ENCODE measurements at regions not wholly inside any gene's neighbourhood (a gene's known extent, or its start where the extent isn't known, plus 50 kb on each side); places are given as distances from the start of the nearest gene placed in this dataset.

GRCh38 chr5:36371366-36371765, 69.7 kb upstream of the RANBP3L start:
- Histone ChIP-seq H3K27ac (ENCODE audit: control insufficient read depth, insufficient read depth, low read length) (no peak overlapping the region), H3K27me3 (ENCODE audit: control insufficient read depth, extremely low read depth, insufficient read depth, low read length) (no peaks in the 10 kb centered on the region), H3K9ac (ENCODE audit: control insufficient read depth, extremely low read depth, insufficient read depth, low read length) (no peak overlapping the region), H3K4me2 (ENCODE audit: control insufficient read depth, extremely low read depth, insufficient read depth, low read depth, low read length) (no peak overlapping the region), H4K20me1 (ENCODE audit: control insufficient read depth, extremely low read depth, insufficient read depth, low read length) (no peaks in the 10 kb centered on the region), H2AFZ (ENCODE audit: control insufficient read depth, low read length) (no peak overlapping the region), H3K9me1 (ENCODE audit: control insufficient read depth, extremely low read depth, insufficient read depth, low read length) (no peaks in the 10 kb centered on the region), H3K4me3 (ENCODE audit: control insufficient read depth in 2 of 3, extremely low read depth in 1 of 3, insufficient read depth in 2 of 3, low read depth in 1 of 3, low read length in 3 of 3) (no peak overlapping the region), H3K9me3 (ENCODE audit: control insufficient read depth, low read depth, low read length) (no peaks in the 10 kb centered on the region), H3K4me1 (ENCODE audit: control insufficient read depth, extremely low read depth, insufficient read depth, low read length) (peaks cover 14% of the 10 kb centered on the region), H3K79me2 (ENCODE audit: control insufficient read depth, insufficient read depth, low read length) (no peaks in the 10 kb centered on the region), H3K36me3 (ENCODE audit: control insufficient read depth in 2 of 2, extremely low read depth in 1 of 2, insufficient read depth in 2 of 2, low read length in 2 of 2) (no peaks in the 10 kb centered on the region)
- DNase-seq (ENCODE audit: low read depth, low spot score), result no peak
- dilution Hi-C loops (cut with MboI; ENCODE audit: extremely low pct_ligation_motif_present, low sequenced_read_pairs), result no loop called here
- FAIRE-seq, result no peak
- TF ChIP-seq EZH2 (IDR thresholded peaks at IDR 0.05; ENCODE audit: low read length), result no peak
- TF ChIP-seq CTCF (optimal IDR thresholded peaks at IDR 0.05 in 1 of 3, IDR thresholded peaks at IDR 0.05 in 1 of 3, conservative IDR thresholded peaks at IDR 0.05 in 1 of 3; ENCODE audit: extremely low read depth in 1 of 3, insufficient read depth in 2 of 3, low read length in 3 of 3), result no peak

GRCh38 chr5:36373527-36374086, 71.9 kb upstream of the RANBP3L start:
- Histone ChIP-seq H3K79me2 (ENCODE audit: control insufficient read depth, insufficient read depth, low read length) (no peaks in the 10 kb centered on the region), H3K4me2 (ENCODE audit: control insufficient read depth, extremely low read depth, insufficient read depth, low read depth, low read length) (peak overlapping the region; percentile 46), H3K27ac (ENCODE audit: control insufficient read depth, insufficient read depth, low read length) (peak overlapping the region; percentile 57), H3K4me3 (ENCODE audit: control insufficient read depth in 2 of 3, extremely low read depth in 1 of 3, insufficient read depth in 2 of 3, low read depth in 1 of 3, low read length in 3 of 3) (peak overlapping the region in 1 of 3 experiments; percentile 11), H2AFZ (ENCODE audit: control insufficient read depth, low read length) (peak overlapping the region; percentile 84), H3K9ac (ENCODE audit: control insufficient read depth, extremely low read depth, insufficient read depth, low read length) (no peak overlapping the region), H3K9me1 (ENCODE audit: control insufficient read depth, extremely low read depth, insufficient read depth, low read length) (no peaks in the 10 kb centered on the region), H3K4me1 (ENCODE audit: control insufficient read depth, extremely low read depth, insufficient read depth, low read length) (peaks cover 14% of the 10 kb centered on the region), H3K36me3 (ENCODE audit: control insufficient read depth in 2 of 2, extremely low read depth in 1 of 2, insufficient read depth in 2 of 2, low read length in 2 of 2) (no peaks in the 10 kb centered on the region), H3K27me3 (ENCODE audit: control insufficient read depth, extremely low read depth, insufficient read depth, low read length) (no peaks in the 10 kb centered on the region), H4K20me1 (ENCODE audit: control insufficient read depth, extremely low read depth, insufficient read depth, low read length) (no peaks in the 10 kb centered on the region), H3K9me3 (ENCODE audit: control insufficient read depth, low read depth, low read length) (no peaks in the 10 kb centered on the region)
- DNase-seq (ENCODE audit: low read depth, low spot score) (peak; percentile 75), FAIRE-seq (peak; percentile 94)
- TF ChIP-seq EZH2 (IDR thresholded peaks at IDR 0.05; ENCODE audit: low read length) (no peak), CTCF (optimal IDR thresholded peaks at IDR 0.05 in 1 of 3, IDR thresholded peaks at IDR 0.05 in 1 of 3, conservative IDR thresholded peaks at IDR 0.05 in 1 of 3; ENCODE audit: extremely low read depth in 1 of 3, insufficient read depth in 2 of 3, low read length in 3 of 3) (no peak)
- dilution Hi-C loops (cut with MboI; ENCODE audit: extremely low pct_ligation_motif_present, low sequenced_read_pairs), result no loop called here

Data from keratinocyte (primary cell).